Gastroesophageal sphincter (tissue), 4 donors: ENCODE measurements at regions not wholly inside any gene's neighbourhood (a gene's known extent, or its start where the extent isn't known, plus 50 kb on each side); places are given as distances from the start of the nearest gene placed in this dataset.

ENCODE experiments used
- ATAC-seq: fragments of 150-250 bp; one replicate; pipeline ENCODE4 v1.9.1; 2016; ENCODE audit warnings: mild to moderate bottlenecking, moderate library complexity
- H3K27ac ChIP-seq, 4 donors: fragments of 200-600 bp; sonication (generic) in 3 of 4; 1 replicate in 3 of 4; 2 replicates in 1 of 4; pipeline ENCODE4 v1.5.1; 2016 to 2019
- H3K27me3 ChIP-seq: fragments of 200-600 bp; sonication (generic); one replicate; pipeline ENCODE4 v1.5.1; 2019
- H3K36me3 ChIP-seq, 2 donors: fragments of 200-600 bp; sonication (generic); one replicate each; pipeline ENCODE4 v1.5.1; 2019; ENCODE audit warnings: control low read depth in 1 of 2
- H3K4me1 ChIP-seq, 3 donors: fragments of 200-600 bp; sonication (generic); 1 replicate in 2 of 3; 2 replicates in 1 of 3; pipeline ENCODE4 v1.5.1; 2016 to 2019; ENCODE audit warnings: control low read depth in 2 of 3
- H3K4me3 ChIP-seq, 2 donors: fragments of 200-600 bp; sonication (generic); one replicate each; pipeline ENCODE4 v1.5.1; 2019; ENCODE audit warnings: mild to moderate bottlenecking in 1 of 2, moderate library complexity in 1 of 2
- H3K9me3 ChIP-seq, 3 donors: fragments of 200-600 bp; sonication (generic); one replicate each; pipeline ENCODE4 v1.5.1; 2017 to 2019; ENCODE audit warnings: control low read depth in 2 of 3
- EP300 ChIP-seq: sonication (generic); formaldehyde crosslinking; IDR thresholded peaks from one replicate; pipeline ENCODE4 v1.6.1; 2017; ENCODE audit warnings: antibody characterized with exemption, mild to moderate bottlenecking
- POLR2A ChIP-seq, 2 donors: fragments of 450-650 bp; IDR thresholded peaks; one replicate each; pipeline ENCODE4 v1.6.1; 2017; ENCODE audit warnings: antibody characterized with exemption in 2 of 2, mild to moderate bottlenecking in 2 of 2, moderate library complexity in 1 of 2
- POLR2AphosphoS5 ChIP-seq: sonication (generic); formaldehyde crosslinking; IDR thresholded peaks from one replicate; pipeline ENCODE4 v1.6.1; 2017; ENCODE audit warnings: antibody characterized with exemption
- WGBS, 2 donors: methylation state at CpG; one replicate each; pipeline ENCODE4 v1.1.5; 2018; ENCODE audit warnings: low coverage in 1 of 2; 5-methylcytosine and 5-hydroxymethylcytosine counted together
- TF ChIP-seq, protein P1 (sequence below), 4 experiments: fragments of 200-600 bp in 2 of 4; fragments of 450-650 bp in 2 of 4; sonication (generic) in 1 of 4; IDR thresholded peaks; one replicate each; pipeline ENCODE4 v1.5.1; 2017 to 2019; ENCODE audit warnings: antibody characterized with exemption in 4 of 4, mild to moderate bottlenecking in 2 of 4, moderate library complexity in 2 of 4

DNA sequence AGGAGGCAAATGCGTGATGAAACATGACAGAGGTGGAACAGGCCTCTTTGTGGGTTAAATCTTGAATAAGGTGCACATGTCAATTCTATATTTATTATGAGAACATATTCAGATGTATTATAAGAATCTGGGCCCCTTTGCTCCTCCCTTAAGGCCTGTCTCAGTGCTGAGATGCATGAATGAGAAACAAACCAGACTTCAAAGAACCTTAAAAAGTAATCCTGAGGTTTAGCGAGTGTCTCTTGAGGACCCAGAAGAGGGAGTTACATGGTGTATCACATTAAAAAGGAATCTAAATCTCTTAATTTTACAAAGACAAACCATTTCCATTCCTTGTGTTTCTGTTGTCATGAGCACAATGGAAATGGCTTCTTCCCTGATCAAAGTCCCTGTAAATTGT is 170.9 kb upstream of the TBC1D5 start:
- TF ChIP-seq, protein P1, sequence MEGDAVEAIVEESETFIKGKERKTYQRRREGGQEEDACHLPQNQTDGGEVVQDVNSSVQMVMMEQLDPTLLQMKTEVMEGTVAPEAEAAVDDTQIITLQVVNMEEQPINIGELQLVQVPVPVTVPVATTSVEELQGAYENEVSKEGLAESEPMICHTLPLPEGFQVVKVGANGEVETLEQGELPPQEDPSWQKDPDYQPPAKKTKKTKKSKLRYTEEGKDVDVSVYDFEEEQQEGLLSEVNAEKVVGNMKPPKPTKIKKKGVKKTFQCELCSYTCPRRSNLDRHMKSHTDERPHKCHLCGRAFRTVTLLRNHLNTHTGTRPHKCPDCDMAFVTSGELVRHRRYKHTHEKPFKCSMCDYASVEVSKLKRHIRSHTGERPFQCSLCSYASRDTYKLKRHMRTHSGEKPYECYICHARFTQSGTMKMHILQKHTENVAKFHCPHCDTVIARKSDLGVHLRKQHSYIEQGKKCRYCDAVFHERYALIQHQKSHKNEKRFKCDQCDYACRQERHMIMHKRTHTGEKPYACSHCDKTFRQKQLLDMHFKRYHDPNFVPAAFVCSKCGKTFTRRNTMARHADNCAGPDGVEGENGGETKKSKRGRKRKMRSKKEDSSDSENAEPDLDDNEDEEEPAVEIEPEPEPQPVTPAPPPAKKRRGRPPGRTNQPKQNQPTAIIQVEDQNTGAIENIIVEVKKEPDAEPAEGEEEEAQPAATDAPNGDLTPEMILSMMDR (IDR thresholded peaks at IDR 0.05): no peak
- TF ChIP-seq POLR2A (IDR thresholded peaks at IDR 0.05) (no peak), EP300 (no peak), POLR2AphosphoS5 (no peak)
- ATAC-seq: no peak
- Histone ChIP-seq H3K4me1 (no peaks in the 10 kb centered on the region), H3K27me3 (peaks cover 3% of the 10 kb centered on the region), H3K4me3 (no peak overlapping the region), H3K36me3 (no peaks in the 10 kb centered on the region), H3K9me3 (no peaks in the 10 kb centered on the region), H3K27ac (no peak overlapping the region)
- 84 to 100% methylated on average over 2 of the region's 2 CpGs for WGBS, 2 donors

DNA sequence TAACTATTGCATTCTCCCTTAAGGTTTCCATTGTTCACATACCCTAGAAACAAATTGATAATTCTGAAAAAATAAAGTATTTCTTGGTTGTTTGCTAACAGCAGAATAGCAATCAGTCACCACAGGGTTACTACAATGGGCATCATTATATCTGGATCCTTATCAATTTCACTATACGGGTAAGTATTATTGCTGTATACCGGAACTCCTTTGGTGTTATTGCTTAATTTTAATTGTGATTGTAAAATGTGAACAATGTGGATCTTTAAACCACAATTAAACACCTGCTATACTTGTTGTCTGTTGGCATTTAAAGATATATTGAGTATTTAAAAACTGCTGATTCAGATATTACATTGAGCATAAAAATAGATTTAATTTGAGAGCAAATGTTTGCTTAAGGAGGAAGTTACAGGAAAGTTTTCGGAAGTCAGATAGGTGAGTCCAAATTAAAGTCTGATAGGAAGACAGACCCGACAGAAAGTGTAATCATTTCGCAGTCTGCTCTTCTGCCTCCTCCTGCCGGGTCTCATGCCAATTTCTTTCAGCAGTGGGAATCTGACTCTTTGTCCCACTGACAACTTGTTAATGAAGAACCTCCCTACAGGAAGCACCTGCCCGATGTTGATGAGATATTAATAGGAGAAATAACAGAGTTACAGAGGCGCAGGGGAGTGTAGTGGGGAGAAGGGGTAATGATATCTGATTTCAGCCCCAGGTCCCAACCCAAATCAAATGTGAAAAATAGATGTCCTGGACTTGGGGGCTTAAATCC is 169.7 kb upstream of the TBC1D5 start:
- WGBS, 2 donors: 39 to 49% methylated on average over 7 to 8 of the region's 8 CpGs
- no peaks in the 10 kb centered on the region for H3K9me3 ChIP-seq
- TF ChIP-seq EP300: no peak
- H3K27ac ChIP-seq: no peak overlapping the region
- peaks cover 3% of the 10 kb centered on the region for H3K27me3 ChIP-seq
- no peaks in the 10 kb centered on the region for H3K4me1 ChIP-seq
- no peak for ATAC-seq
- no peak overlapping the region for H3K4me3 ChIP-seq
- no peaks in the 10 kb centered on the region for H3K36me3 ChIP-seq

DNA sequence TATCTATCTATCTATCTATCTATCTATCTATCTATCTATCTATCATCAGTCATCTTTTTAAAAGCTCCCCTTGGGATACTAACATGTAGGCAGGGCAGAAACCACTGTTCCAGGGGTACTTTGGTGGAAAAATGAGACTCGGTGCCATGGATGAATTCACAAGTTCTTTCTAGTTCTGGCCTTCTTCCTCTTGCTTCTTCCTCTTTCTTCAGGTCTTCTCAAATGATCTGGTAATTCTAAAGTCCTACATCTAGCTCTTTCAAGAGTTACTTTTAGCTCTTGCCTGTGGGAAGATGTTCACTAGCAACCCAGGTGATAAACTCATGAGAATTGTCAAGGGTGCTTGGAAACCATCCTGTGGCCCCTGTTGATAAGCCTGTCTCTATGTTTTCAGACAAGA is 168.5 kb upstream of the TBC1D5 start:
- TF ChIP-seq POLR2A (IDR thresholded peaks at IDR 0.05) (no peak), POLR2AphosphoS5 (no peak), EP300 (no peak)
- TF ChIP-seq, protein P1 (IDR thresholded peaks at IDR 0.05): no peak
- H3K36me3 ChIP-seq: no peaks in the 10 kb centered on the region
- H3K4me3 ChIP-seq: no peak overlapping the region
- no peak for ATAC-seq
- H3K4me1 ChIP-seq: no peaks in the 10 kb centered on the region
- H3K9me3 ChIP-seq: no peaks in the 10 kb centered on the region
- H3K27me3 ChIP-seq: peaks cover 3% of the 10 kb centered on the region
- no peak overlapping the region for H3K27ac ChIP-seq
- 67 to 92% methylated on average over 1 of the region's 1 CpG for WGBS, 2 donors

DNA sequence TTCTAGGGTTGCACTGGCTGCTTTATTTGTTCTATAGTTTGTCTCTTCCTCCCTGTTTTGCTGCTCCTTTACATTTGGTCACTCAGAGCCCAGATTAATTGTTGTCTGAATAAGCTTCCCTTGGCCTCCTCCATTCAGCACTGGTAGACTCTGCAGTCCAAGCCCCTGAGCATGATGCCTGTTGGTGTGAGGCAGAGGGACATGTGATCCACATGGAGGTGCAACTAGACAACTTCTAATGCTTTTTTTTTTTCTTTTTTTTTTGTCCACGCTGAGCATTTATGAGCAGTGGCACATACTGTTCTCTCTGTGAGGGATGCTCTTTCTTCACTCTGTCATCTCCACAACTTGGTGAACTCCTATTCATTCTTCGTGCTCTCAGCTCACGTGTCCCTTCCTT is 167.3 kb upstream of the TBC1D5 start:
- ATAC-seq: no peak
- 85 to 92% methylated on average over 2 to 3 of the region's 3 CpGs for WGBS, 2 donors
- peaks cover 3% of the 10 kb centered on the region for H3K27me3 ChIP-seq
- H3K27ac ChIP-seq: no peak overlapping the region
- no peak for TF ChIP-seq EP300
- TF ChIP-seq, protein P1 (IDR thresholded peaks at IDR 0.05): no peak
- TF ChIP-seq POLR2A (IDR thresholded peaks at IDR 0.05): no peak
- no peak for TF ChIP-seq POLR2AphosphoS5
- no peaks in the 10 kb centered on the region for H3K36me3 ChIP-seq
- H3K4me3 ChIP-seq: no peak overlapping the region
- H3K4me1 ChIP-seq: no peaks in the 10 kb centered on the region
- no peaks in the 10 kb centered on the region for H3K9me3 ChIP-seq

DNA sequence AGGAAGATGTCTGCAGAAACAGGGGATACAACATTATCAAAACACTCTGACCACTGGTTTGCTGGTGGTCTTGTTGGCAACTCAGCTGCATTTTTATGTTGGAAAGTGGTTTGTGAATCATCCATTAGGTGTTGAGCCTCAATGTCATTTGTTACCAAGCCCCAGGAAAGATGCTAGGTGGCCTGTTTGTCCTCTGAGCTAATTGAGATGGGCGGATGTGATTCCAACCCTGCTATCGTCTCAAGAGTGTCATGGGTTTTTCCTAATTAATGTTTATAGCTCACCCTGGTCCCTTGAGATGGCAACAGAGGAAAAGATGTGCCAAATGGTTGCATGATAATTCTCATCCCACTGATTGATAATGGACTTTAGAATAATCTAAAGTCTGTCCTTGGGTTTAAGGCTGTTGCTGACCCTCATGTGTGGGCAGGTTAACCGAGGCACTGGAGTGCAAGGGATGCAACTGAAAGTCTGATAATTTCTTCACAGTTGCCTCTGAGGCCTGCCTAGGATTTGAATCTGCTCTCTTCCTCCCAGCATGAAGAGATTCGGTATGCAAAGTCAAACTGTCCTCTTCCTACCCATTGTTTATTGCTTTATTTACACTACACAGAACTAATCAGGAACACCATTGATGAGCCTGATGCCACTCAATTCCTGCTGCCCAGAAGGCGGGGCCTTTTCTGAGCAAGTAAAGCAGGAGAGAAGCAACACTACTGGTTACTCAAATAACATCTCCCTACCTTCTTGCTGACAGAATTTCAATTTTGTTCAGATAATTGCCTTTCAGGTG is 166.2 kb upstream of the TBC1D5 start:
- H3K27ac ChIP-seq: no peak overlapping the region
- H3K27me3 ChIP-seq: peaks cover 3% of the 10 kb centered on the region
- WGBS, 2 donors: 42 to 70% methylated on average over 1 to 5 of the region's 5 CpGs
- no peaks in the 10 kb centered on the region for H3K9me3 ChIP-seq
- no peak overlapping the region for H3K4me3 ChIP-seq
- H3K36me3 ChIP-seq: no peaks in the 10 kb centered on the region
- no peaks in the 10 kb centered on the region for H3K4me1 ChIP-seq
- no peak for ATAC-seq
- no peak for TF ChIP-seq POLR2AphosphoS5
- TF ChIP-seq, protein P1 (IDR thresholded peaks at IDR 0.05): no peak
